ENCODE measurements at regions not wholly inside any gene's neighbourhood (a gene's known extent, or its start where the extent isn't known, plus 50 kb on each side); places are given as distances from the start of the nearest gene placed in this dataset.
"Not testable (repeated sequence)": the region's sequence is repeated elsewhere in the genome, so short reads cannot be mapped to it uniquely, and the experiment has no call there.

GRCh38 chr5:101455851-101456250 is 552.8 kb upstream of the ST8SIA4 start:
- DNase-seq (ENCODE audit: low spot score) (no peak), ATAC-seq (ENCODE audit: low FRiP score) (no peak)
- TF ChIP-seq, protein P1, sequence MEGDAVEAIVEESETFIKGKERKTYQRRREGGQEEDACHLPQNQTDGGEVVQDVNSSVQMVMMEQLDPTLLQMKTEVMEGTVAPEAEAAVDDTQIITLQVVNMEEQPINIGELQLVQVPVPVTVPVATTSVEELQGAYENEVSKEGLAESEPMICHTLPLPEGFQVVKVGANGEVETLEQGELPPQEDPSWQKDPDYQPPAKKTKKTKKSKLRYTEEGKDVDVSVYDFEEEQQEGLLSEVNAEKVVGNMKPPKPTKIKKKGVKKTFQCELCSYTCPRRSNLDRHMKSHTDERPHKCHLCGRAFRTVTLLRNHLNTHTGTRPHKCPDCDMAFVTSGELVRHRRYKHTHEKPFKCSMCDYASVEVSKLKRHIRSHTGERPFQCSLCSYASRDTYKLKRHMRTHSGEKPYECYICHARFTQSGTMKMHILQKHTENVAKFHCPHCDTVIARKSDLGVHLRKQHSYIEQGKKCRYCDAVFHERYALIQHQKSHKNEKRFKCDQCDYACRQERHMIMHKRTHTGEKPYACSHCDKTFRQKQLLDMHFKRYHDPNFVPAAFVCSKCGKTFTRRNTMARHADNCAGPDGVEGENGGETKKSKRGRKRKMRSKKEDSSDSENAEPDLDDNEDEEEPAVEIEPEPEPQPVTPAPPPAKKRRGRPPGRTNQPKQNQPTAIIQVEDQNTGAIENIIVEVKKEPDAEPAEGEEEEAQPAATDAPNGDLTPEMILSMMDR (IDR thresholded peaks at IDR 0.05), result no peak

DNA sequence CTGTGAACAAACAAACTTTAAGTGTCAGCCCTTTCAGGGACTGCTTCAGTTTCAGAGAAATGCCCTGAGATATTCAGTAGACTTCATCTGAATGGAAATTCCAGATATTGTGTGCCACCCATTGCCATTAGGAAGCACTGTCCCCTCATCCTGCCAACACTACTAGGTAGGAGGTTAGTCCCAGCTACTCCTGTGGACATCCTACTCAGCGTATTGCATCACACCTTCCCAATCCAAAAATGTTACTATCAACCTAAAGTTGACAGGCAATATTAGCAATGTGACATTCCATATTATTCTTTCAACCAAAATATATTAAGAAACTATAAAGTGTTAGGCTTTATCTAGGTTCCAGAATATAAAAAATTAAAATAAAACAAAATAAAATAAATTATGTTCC is 552.0 kb upstream of the ST8SIA4 start:
- DNase-seq (ENCODE audit: low spot score) (no peak), ATAC-seq (ENCODE audit: low FRiP score) (no peak)
- TF ChIP-seq, protein P1 (IDR thresholded peaks at IDR 0.05), result no peak

DNA sequence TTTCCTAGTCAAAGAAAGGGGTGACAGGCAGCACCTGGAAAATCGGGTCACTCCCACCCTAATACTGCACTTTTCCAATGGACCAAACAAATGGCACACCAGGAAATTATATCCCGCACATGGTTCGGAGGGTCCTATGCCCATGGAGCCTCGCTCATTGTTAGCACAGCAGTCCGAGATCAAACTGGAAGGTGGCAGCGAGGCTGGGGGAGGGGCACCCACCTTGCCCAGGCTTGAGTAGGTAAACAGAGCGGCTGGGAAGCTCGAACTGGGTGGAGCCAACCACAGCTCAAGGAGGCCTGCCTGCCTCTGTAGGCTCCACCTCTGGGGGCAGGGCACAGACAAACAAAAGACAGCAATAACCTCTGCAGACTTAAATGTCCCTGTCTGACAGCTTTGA is 539.2 kb upstream of the ST8SIA4 start:
- not testable (repeated sequence) for DNase-seq (ENCODE audit: low spot score); ATAC-seq (ENCODE audit: low FRiP score)

GRCh38 chr5:101440173-101440572 is 537.1 kb upstream of the ST8SIA4 start:
- ATAC-seq (ENCODE audit: low FRiP score), result no peak
- DNase-seq (ENCODE audit: low spot score), result no peak
- TF ChIP-seq, protein P1 (IDR thresholded peaks at IDR 0.05), result no peak

GRCh38 chr5:101437351-101437750 is 534.3 kb upstream of the ST8SIA4 start:
- TF ChIP-seq, protein P1 (IDR thresholded peaks at IDR 0.05), result no peak
- no peak for ATAC-seq (ENCODE audit: low FRiP score)
- DNase-seq (ENCODE audit: low spot score), result no peak

GRCh38 chr5:101435768-101436167 is 532.7 kb upstream of the ST8SIA4 start:
- ATAC-seq (ENCODE audit: low FRiP score), result no peak

DNA sequence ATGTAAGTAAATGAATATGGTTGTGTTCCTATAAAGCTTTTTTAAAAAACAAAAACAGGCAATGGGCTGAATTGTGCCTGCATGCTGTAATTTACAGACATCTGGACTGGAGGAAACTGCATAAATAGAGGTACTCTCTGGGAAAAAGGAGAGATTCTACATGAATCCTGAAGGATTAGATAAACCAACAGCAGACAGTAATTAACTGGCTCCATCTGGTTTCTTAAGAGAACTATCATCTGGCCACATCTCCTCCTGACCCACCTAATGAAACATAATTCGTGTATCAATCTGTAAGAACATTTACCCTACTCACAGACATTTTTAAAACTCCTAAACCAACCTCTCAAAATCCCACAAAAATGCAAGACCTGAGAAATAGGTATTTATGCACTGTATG is 528.1 kb upstream of the ST8SIA4 start:
- no peak for DNase-seq (ENCODE audit: low spot score)
- TF ChIP-seq, protein P1 (IDR thresholded peaks at IDR 0.05), result no peak
- ATAC-seq (ENCODE audit: low FRiP score), result no peak

More at GRCh38 chr5:101435768-101436167, 532.7 kb upstream of the ST8SIA4 start:
- TF ChIP-seq, protein P1 (IDR thresholded peaks at IDR 0.05), result no peak
- DNase-seq (ENCODE audit: low spot score), result no peak

DNA sequence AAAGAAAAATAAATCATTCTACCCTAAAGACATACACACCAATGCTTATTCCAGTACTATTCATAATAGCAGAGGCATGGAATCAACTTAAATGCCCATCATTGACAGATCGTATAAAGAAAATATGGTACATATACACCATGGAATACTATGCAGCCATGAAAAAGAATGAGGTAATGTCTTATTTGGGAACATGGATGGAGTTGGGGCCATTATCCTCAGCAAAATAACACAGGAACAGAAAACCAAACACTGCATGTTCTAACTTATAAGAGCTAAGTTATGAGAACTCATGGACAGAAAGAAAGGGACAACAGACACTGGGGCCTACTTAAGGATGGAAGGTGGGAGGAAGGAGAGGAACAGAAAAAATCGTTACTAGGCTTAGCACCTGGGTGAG is 527.5 kb upstream of the ST8SIA4 start:
- DNase-seq (ENCODE audit: low spot score) (no peak), ATAC-seq (ENCODE audit: low FRiP score) (no peak)
- TF ChIP-seq, protein P1 (IDR thresholded peaks at IDR 0.05), result no peak
